ENCODE measurements at regions not wholly inside any gene's neighbourhood (a gene's known extent, or its start where the extent isn't known, plus 50 kb on each side); places are given as distances from the start of the nearest gene placed in this dataset.

DNA sequence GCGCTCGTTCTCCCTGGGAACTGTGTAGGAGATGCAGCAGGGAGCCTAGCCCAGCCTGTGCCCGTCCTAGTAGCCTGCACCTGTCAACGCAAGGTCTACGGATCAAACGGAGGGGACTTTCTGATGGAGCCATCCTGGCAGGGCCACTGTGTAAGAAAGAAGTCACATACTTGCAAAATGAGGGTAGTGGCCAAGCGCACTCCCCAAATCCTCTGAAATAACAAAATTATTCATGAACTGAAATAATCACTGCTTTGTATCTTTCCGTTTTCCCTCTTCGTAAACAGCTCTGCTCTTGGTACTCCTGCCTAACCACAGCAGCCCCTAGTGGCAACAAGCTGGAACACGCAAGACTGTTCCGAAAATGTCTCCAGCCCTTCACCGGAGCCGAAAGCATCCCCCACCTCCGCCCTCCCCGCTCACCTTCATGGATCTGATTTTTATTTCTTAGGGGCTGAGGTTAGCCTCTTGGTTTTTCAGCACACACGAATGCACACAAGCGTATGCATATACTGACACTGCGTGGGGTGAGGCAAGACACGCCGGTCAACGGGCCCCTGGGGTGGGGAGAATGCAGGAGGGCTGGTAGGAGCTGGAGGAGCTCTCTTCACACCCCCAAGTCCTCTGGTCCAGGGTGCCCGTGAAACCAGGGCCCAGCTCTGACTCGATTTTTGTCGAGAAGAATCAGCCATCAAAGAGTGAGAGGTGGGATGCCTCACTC is 100.8 kb downstream of the ABCC12 start:
- no peaks in the 10 kb centered on the region for H3K36me3 ChIP-seq
- H3K9me3 ChIP-seq = no peaks in the 10 kb centered on the region
- H3K4me1 ChIP-seq = peaks cover 0 to 11% (median 6%) of the 10 kb centered on the region in 4 donors
- peak overlapping the region in 2 of 4 donors; percentile 6 to 37 for H3K4me3 ChIP-seq
- no peak for TF ChIP-seq EP300 (IDR thresholded peaks at IDR 0.05)
- TF ChIP-seq POLR2AphosphoS5 (IDR thresholded peaks at IDR 0.05) = no peak
- TF ChIP-seq POLR2A (IDR thresholded peaks at IDR 0.05; ENCODE audit: low read depth) = no peak
- TF ChIP-seq, protein P1, sequence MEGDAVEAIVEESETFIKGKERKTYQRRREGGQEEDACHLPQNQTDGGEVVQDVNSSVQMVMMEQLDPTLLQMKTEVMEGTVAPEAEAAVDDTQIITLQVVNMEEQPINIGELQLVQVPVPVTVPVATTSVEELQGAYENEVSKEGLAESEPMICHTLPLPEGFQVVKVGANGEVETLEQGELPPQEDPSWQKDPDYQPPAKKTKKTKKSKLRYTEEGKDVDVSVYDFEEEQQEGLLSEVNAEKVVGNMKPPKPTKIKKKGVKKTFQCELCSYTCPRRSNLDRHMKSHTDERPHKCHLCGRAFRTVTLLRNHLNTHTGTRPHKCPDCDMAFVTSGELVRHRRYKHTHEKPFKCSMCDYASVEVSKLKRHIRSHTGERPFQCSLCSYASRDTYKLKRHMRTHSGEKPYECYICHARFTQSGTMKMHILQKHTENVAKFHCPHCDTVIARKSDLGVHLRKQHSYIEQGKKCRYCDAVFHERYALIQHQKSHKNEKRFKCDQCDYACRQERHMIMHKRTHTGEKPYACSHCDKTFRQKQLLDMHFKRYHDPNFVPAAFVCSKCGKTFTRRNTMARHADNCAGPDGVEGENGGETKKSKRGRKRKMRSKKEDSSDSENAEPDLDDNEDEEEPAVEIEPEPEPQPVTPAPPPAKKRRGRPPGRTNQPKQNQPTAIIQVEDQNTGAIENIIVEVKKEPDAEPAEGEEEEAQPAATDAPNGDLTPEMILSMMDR (IDR thresholded peaks at IDR 0.05) = peak; percentile 13 to 65 (median 39)
- no peak overlapping the region for H3K27ac ChIP-seq (replicated peaks in 1 of 4)
- peaks cover 0 to 48% (median 0%) of the 10 kb centered on the region in 4 donors for H3K27me3 ChIP-seq
- no peak for DNase-seq (ENCODE audit: extremely low spot score)
- 34% methylated on average over 21 of the region's 24 CpGs for WGBS
- intact Hi-C loops (cut with DNase I) = loop anchor here (10.0 kb wide), 1 partner anchor 910 kb away; the partner anchor contains the start of gene NETO2

DNA sequence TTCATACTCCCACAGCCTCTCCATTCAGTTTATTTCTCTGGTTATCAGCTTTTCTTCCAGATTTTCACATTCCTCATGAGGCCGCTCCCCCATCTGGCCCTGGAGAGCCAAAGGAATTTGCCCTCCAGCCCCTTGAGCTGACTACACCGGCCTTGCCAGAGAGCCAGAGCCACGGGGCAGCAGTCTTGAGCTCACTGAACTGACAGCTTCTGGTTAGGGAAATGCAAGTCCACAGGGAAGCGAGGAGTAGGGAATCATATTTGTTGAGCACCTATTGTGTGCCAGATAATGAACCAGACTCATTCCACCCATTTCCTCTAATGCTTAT is 102.4 kb downstream of the ABCC12 start:
- 24% methylated on average over 4 of the region's 4 CpGs for WGBS

DNA sequence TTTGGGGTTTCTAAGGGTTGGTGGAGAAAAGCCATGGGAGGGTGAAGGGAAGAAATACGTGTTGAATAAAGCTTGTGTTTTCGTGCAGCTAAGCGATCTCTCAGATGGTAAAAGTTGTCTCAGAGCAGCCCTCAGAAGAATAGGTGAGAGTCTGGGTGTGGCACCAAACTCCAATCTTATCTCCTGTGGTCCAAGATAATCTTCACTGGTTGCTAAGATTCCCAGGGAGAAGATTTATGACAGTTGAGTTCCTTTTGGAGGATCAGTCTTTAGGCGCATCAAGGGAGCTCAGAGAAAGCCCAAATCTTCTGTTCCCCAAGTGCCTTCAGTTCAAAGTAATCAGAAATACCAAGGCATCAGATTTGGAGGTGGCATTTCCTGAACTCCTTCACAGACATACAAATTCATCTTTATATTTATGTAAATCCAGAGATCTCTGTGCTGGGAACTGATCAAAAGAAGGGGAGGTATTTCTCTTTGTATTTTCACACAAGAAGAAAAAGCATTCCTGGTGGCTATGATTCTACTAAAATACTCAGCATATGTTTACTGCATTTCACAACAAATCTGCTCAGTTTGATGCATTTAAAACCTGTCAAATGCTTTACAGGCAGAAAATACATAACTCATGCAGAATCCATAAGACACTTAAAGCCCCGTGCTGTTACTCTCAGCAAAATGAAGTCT is 102.9 kb downstream of the ABCC12 start:
- H3K27me3 ChIP-seq = peaks cover 0 to 68% (median 0%) of the 10 kb centered on the region in 4 donors
- peaks cover 0 to 11% (median 6%) of the 10 kb centered on the region in 4 donors for H3K4me1 ChIP-seq
- no peak overlapping the region for H3K27ac ChIP-seq (replicated peaks in 1 of 4)
- H3K9me3 ChIP-seq = no peaks in the 10 kb centered on the region
- 76% methylated on average over 5 of the region's 5 CpGs for WGBS
- DNase-seq (ENCODE audit: extremely low spot score) = no peak
- no peak for TF ChIP-seq POLR2A (IDR thresholded peaks at IDR 0.05; ENCODE audit: low read depth)
- no peak for TF ChIP-seq POLR2AphosphoS5 (IDR thresholded peaks at IDR 0.05)
- TF ChIP-seq EP300 (IDR thresholded peaks at IDR 0.05) = no peak
- TF ChIP-seq, protein P1 (IDR thresholded peaks at IDR 0.05) = no peak
- no peak overlapping the region for H3K4me3 ChIP-seq
- no peaks in the 10 kb centered on the region for H3K36me3 ChIP-seq
- intact Hi-C loops (cut with DNase I) = loop anchor here (10.0 kb wide), 1 partner anchor 908 kb away; the partner anchor contains the start of gene NETO2

More for the DNA sequence above, 102.4 kb downstream of the ABCC12 start:
- DNase-seq (ENCODE audit: extremely low spot score) = no peak
- no peak for TF ChIP-seq POLR2AphosphoS5 (IDR thresholded peaks at IDR 0.05)
- TF ChIP-seq POLR2A (IDR thresholded peaks at IDR 0.05; ENCODE audit: low read depth) = no peak
- TF ChIP-seq, protein P1 (IDR thresholded peaks at IDR 0.05) = no peak
- no peak for TF ChIP-seq EP300 (IDR thresholded peaks at IDR 0.05)
- no peaks in the 10 kb centered on the region for H3K36me3 ChIP-seq
- no peak overlapping the region for H3K27ac ChIP-seq (replicated peaks in 1 of 4)
- H3K27me3 ChIP-seq = peaks cover 0 to 63% (median 0%) of the 10 kb centered on the region in 4 donors
- no peaks in the 10 kb centered on the region for H3K9me3 ChIP-seq
- H3K4me3 ChIP-seq = no peak overlapping the region
- peaks cover 0 to 11% (median 6%) of the 10 kb centered on the region in 4 donors for H3K4me1 ChIP-seq
- intact Hi-C loops (cut with DNase I) = loop anchor here (10.0 kb wide), 1 partner anchor 909 kb away; the partner anchor contains the start of gene NETO2

DNA sequence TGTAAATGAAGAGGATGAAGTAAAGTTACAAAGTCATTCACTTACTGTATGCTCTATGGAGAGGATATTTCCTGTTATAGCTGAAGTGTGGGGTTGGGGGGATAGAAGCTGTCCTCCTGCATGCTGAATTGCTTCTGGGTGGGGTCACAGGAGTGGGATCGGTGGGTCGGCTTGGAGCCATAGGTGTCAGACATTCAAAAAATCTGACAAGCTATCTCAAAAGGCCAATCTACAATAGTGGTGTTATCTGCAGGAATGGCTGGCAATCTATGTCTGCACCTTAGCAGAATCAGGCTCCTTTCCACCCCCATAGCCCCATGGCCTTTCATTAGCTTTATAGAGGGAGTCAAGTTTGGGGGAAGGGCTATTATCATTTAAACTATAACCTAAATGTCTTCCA is 104.9 kb downstream of the ABCC12 start:
- no peak overlapping the region for H3K27ac ChIP-seq (replicated peaks in 1 of 4)
- H3K9me3 ChIP-seq = no peaks in the 10 kb centered on the region
- H3K4me1 ChIP-seq = peaks cover 0 to 11% (median 6%) of the 10 kb centered on the region in 4 donors
- intact Hi-C loops (cut with DNase I) = loop anchor here (10.0 kb wide), 1 partner anchor 906 kb away; the partner anchor contains the start of gene NETO2
- peaks cover 0 to 77% (median 0%) of the 10 kb centered on the region in 4 donors for H3K27me3 ChIP-seq
- TF ChIP-seq, protein P1 (IDR thresholded peaks at IDR 0.05) = no peak
- no peak overlapping the region for H3K4me3 ChIP-seq
- DNase-seq (ENCODE audit: extremely low spot score) = no peak
- H3K36me3 ChIP-seq = no peaks in the 10 kb centered on the region
- 100% methylated on average over 2 of the region's 2 CpGs for WGBS

Data from esophagus muscularis mucosa (tissue), 4 donors.